ENCODE measurements at regions not wholly inside any gene's neighbourhood (a gene's known extent, or its start where the extent isn't known, plus 50 kb on each side); places are given as distances from the start of the nearest gene placed in this dataset.
"Not testable (repeated sequence)": the region's sequence is repeated elsewhere in the genome, so short reads cannot be mapped to it uniquely, and the experiment has no call there.

DNA sequence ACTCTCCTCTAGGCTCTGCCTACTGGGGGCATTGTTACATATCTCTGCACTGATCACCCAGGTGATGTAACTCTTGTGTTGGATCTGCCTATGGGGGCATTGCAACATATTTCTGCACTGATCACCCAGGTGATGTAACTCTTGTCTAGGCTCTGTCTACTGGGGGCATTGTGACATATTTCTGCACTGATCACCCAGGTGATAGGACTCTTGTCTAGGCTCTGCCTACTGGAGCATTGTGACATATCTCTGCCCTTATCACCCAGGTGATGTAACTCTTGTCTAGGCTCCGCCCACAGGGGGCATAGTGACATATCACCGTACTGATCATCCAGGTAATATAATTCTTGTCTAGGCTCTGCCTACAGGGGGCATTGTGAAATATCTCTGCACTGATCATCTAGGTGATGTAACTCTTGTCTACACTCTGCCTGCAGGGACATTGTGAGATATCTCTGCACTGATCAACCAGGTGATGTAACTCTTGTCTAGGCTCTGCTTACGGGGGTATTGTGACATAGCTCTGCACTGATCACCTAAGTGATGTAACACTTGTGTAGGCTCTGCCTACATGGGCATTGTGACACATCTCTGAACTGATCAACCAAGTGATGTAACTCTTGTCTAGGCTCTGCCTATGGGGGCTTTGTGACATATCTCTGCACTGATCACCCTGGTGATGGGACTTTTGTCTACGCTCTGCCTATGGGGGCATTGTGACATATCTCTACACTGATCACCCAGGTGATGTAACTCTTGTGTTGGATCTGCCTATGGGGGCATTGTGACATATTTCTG lies 52.1 kb upstream of the USP14 start:
- TF ChIP-seq, protein P1, sequence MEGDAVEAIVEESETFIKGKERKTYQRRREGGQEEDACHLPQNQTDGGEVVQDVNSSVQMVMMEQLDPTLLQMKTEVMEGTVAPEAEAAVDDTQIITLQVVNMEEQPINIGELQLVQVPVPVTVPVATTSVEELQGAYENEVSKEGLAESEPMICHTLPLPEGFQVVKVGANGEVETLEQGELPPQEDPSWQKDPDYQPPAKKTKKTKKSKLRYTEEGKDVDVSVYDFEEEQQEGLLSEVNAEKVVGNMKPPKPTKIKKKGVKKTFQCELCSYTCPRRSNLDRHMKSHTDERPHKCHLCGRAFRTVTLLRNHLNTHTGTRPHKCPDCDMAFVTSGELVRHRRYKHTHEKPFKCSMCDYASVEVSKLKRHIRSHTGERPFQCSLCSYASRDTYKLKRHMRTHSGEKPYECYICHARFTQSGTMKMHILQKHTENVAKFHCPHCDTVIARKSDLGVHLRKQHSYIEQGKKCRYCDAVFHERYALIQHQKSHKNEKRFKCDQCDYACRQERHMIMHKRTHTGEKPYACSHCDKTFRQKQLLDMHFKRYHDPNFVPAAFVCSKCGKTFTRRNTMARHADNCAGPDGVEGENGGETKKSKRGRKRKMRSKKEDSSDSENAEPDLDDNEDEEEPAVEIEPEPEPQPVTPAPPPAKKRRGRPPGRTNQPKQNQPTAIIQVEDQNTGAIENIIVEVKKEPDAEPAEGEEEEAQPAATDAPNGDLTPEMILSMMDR (conservative IDR thresholded peaks at IDR 0.05; ENCODE audit: low read depth, low read length): not testable (repeated sequence)
- not testable (repeated sequence) for TF ChIP-seq FOS (IDR thresholded peaks at IDR 0.05; ENCODE audit: low read depth, low read length); CHD1 (IDR thresholded peaks at IDR 0.05; ENCODE audit: low read depth, low read length); BHLHE40 (IDR thresholded peaks at IDR 0.05; ENCODE audit: low read depth, low read length); RFX5 (IDR thresholded peaks at IDR 0.05; ENCODE audit: low read depth, low read length); MAFK (IDR thresholded peaks at IDR 0.05; ENCODE audit: low read depth, low read length); RAD21 (IDR thresholded peaks at IDR 0.05; ENCODE audit: low read length); POLR2A (IDR thresholded peaks at IDR 0.05; ENCODE audit: low read depth, low read length); CEBPB (IDR thresholded peaks at IDR 0.05; ENCODE audit: low read depth, low read length)
- TF ChIP-seq, protein P2, sequence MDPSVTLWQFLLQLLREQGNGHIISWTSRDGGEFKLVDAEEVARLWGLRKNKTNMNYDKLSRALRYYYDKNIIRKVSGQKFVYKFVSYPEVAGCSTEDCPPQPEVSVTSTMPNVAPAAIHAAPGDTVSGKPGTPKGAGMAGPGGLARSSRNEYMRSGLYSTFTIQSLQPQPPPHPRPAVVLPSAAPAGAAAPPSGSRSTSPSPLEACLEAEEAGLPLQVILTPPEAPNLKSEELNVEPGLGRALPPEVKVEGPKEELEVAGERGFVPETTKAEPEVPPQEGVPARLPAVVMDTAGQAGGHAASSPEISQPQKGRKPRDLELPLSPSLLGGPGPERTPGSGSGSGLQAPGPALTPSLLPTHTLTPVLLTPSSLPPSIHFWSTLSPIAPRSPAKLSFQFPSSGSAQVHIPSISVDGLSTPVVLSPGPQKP (IDR thresholded peaks at IDR 0.05; ENCODE audit: borderline replicate concordance, low read depth, low read length): not testable (repeated sequence)
